ELF-1 (cell line): ENCODE measurements at regions not wholly inside any gene's neighbourhood (a gene's known extent, or its start where the extent isn't known, plus 50 kb on each side); places are given as distances from the start of the nearest gene placed in this dataset.
A peak's percentile ranks its signal among the peaks of the same experiment; 100 is the strongest.

Experiments
- DNase-seq: peaks from one replicate; pipeline ENCODE4 v3.0.0-alpha.2; 2016; ENCODE audit warnings: low read depth, low spot score

DNA sequence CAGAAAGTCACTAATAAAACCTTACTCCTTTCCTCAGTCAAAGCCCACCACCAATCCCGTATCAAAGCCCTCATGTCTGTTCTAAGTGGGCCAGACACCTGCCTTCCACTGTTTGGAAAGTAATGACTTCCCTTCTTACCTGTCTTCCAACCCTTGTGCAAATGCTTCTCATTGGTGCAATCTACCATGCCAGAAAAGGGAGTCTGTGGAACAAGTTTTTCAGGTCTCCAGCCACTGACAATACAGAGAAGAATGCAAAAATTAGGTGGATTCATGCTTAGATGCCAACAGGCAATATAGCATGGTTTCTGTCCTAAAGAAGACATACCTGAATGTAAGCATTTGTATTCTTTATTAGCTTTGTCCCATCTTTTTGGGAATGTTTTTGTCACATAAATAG lies 1140.6 kb upstream of the LRRTM1 start:
- peak; percentile 8 for DNase-seq

DNA sequence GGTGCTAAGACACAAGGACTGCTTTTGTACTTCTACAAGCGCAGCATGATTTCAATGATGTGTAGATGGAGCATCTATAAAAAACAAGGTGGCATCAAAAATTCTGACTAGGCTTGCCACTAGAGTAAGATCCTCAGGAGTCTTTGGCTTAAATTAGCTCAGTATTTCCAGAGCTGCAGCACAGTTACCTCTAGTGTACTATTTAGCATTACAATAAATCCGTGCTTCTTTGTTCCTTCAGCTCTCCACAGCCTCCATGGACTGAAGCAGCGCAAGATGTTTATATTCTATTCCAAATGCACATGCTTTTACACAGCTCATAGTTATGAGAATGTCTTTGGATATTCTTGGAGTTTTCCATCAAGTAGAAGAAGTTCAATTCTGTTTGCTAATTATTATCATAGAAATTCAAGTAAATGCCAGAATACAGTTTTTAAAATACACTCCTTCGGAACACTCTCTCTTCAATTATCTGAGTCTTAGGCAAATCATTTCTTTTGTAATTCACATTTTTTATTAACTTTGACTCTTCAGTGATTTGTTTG lies 1133.0 kb upstream of the LRRTM1 start:
- DNase-seq: no peak

DNA sequence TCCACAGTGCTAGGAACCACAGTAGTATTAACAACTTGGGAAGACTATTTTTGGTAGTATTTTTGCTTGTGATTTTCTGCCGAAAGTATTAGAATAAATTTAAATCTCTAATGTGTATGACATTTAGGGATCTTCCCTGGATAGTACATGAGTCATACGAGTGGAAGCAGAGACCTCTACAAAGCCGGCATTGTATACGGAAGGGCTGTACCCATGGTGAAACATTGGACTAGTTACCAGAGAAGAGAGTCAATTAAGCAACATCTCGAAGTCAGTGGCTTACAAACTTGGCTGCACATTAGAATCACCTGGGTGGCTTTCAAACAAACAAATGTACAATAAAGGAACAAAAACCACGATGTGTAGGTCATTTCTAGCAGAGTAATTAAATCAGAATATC lies 1131.7 kb upstream of the LRRTM1 start:
- DNase-seq: no peak

DNA sequence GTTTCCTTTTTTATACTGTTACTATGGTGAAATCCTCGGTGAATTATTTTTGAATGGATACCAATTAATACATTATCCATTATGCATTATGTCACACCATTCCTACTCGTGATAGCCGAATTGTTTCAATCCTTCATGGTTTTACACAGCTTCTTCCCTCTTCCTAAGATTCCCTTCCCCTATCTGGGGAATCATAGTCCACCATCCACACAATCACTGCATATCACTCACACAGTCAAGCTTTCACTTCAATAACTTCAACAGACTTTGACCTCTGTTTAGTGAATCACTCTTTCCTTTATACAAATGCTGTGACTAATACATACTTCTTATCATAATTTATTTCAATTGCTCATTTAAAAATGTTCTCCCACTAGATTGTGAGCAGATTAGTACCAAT lies 1108.1 kb upstream of the LRRTM1 start:
- DNase-seq: no peak

DNA sequence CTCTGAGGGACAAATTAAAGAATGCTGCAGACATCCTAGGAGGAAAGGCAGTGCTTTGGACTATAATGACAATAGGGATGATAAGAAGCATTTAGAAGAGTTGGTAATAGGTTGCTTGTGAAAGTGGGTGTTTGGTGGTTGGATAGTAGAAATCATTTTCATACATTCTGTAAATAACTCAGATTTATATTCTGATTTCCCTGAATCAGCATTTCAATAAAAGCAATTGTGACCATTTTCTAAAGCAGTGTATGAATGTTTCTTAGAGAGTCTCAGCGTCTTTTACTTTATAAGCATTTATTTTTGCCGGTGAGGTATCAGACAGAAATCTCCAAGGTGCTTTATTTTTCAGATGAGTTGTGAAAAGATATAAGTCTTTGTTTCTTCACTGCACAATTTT lies 1099.0 kb upstream of the LRRTM1 start:
- no peak for DNase-seq

DNA sequence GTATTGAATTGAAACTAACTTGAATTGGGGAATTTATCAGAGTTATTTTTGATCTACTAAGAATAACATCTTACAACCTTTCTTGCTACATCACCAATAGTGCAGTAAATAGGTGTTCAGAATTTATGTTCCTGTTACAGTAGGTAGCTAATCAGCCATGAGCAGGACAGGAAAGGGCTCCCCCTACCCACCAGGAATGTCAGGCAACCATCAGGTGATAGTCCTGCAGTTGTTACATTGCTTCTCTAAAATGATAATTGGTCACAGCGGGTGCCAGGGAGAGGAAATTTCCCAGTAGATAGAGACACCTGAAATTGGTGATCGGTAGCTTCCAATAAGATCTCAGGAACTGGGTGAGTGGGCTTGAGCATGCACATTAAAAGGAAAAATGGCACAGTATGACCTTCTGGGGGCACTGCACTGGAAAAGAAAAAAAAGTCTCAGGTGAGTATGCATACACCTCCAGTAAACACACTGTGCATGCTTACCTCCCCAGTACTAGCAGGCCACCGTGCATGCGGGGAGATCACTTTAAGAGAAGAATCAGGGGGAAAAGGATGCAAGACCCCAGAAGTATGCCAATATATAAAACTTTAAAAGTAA lies 1092.0 kb upstream of the LRRTM1 start:
- no peak for DNase-seq

DNA sequence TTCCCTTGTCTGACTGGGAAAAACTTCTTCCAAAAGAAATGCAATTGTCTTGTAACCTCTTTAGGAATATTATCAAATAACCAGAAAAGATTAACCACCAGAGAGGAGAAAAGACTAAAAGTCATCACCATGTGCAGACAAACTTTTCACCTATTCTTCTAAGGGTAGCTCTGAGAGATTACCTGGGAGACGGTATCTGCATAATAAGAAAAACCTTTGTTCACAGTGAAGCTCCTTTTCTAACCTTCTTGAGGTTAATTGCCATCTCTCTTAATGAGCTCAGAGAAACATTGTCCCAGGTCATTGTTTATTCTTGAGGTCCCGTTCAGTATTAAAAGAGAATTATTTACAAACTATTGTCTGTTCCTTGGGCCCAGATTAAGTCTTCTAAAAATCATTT lies 1091.2 kb upstream of the LRRTM1 start:
- DNase-seq: no peak

DNA sequence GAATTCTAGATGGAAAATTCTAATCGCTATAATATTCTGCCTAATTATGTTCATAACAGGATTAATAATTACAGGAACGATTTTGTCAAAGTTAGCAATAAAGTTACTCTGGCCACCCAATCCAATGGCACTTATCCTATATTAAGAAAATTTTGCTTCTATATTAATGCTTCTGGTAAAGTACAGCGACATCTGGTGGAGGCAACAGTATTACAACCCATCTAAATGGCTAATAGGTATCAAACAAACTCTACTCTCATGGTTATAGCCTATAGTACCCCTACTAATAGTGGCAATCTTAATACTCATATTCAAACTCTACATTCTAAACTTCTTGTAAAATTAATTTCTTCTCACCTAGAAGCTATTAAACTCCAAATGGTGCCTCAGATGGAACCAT lies 1084.7 kb upstream of the LRRTM1 start:
- DNase-seq: no peak

DNA sequence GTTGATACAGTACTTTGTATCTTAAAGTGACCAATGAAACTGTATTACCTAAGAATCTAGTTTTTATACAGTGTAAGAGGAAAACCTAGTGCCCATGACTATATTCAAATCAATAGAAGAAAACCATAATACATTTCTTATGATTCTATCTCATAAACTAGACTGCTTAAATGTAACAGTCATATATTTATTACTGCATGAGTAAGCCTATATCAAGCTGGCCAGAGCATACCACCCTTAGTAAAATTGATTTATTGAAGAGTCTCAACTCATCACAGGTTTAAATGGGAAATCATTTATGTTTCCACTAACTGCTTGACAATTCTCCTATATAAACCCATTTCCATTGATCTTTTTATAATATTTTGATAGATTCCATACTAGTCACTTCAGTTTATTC lies 1059.2 kb upstream of the LRRTM1 start:
- DNase-seq: no peak

DNA sequence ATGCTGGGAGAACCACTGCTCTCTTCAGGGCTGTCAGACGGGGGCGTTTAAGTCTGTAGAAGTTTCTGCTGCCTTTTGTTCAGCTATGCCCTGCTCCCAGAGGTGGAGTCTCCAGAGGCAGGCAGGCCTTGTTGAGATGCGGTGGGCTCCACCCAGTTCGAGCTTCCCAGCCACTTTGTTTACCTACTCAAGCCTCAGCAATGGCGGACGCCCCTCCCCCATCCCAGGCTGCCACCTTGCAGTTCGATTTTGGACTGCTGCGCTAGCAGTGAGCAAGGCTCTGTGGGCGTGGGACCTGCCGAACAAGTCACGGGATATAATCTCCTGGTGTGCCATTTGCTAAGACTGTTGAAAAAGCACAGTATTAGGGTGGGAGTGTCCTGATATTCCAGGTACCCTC lies 1057.9 kb upstream of the LRRTM1 start:
- peak; percentile 1 for DNase-seq

DNA sequence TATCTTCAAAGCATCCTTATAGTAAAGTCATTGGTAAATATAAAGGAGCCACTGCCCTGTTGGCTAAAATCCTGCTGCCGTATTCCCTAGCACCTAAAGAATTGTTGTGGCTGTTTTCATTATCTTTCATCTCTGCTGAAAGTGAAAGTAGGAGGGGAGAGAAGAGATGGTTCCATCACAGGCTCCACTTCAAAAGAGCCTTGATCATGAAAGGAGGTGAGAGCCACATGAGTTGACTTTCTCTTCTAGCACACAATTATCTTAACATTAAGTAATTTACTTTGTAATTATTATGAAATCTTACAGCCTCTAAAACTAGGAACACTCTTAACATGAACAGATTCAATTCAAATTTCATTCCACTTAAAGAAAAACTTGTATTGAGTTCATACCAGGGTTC lies 1050.9 kb upstream of the LRRTM1 start:
- no peak for DNase-seq

DNA sequence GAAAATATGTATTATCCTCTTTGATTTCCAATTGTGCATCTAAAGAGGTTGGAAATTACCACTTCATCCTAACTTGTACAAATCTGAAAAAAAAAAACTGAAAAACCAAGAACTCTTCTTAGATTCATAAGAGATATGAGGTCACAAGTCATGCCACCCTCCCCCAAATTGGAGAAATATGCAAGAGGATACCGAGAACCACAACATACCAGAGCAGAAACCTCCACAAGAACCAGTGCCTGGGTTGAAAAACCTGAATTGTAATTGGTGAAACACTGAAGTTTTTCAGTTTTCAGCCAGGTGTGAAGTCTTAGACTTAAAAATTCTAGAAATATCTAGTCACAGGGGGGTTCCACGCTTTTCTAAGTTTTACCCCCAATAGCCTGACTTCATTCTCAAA lies 1029.5 kb upstream of the LRRTM1 start:
- no peak for DNase-seq

DNA sequence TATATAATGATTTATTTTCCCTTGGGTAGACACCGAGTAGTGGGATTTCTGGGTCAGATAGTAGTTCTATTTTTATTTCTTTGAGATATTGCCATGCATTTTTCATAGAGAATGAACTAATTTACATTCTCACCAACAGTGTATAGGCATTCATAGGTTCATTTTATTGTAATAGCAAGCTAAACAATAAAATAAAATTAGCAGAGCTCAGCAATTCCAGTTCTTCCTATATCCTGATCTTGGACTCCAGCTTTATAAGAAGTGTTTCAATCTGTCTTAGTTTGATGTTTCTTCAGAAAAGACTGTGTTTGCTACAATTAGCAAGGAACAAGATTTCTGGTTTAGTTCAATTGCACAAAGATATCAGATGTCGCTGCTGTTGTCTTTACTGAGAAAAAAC lies 1024.4 kb upstream of the LRRTM1 start:
- DNase-seq: no peak

DNA sequence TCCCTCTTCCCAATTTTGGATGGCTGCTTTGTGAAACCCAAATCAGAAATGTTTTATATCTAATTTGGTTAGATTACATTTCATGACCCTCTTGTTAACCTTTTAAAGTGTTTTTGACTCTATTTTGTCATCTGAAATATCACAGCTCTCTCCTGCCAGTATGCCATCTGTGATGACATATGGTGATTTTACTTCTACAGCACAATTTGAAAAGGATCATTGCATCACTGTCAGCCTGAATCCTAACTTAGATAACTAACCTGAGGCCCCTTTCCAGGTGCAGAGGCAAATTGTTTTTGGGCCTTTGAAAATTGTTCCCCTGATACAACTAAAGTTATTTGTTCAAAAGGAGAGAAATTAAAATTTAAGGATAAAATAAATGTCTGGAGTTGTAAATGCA lies 1023.4 kb upstream of the LRRTM1 start:
- DNase-seq: no peak

DNA sequence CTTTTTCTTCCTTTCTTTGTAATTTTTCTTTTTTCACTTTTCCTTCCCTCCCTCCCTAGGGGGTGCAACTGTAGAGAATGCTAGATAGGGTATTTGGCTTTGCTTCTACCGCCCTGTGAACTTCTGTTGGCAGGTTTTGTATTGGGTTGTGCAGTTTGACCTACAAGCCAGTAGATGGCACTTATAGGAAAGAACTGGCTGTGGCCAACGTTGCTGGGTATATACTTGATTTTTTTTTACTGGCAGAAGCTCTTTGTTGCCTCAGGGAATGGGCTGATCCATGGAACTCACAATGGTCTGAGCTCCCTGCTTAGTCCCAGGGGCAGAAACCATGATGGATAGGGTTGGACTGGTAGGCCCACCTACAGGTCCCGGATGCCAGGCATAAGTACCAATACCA lies 1019.5 kb upstream of the LRRTM1 start:
- peak; percentile 87 for DNase-seq

DNA sequence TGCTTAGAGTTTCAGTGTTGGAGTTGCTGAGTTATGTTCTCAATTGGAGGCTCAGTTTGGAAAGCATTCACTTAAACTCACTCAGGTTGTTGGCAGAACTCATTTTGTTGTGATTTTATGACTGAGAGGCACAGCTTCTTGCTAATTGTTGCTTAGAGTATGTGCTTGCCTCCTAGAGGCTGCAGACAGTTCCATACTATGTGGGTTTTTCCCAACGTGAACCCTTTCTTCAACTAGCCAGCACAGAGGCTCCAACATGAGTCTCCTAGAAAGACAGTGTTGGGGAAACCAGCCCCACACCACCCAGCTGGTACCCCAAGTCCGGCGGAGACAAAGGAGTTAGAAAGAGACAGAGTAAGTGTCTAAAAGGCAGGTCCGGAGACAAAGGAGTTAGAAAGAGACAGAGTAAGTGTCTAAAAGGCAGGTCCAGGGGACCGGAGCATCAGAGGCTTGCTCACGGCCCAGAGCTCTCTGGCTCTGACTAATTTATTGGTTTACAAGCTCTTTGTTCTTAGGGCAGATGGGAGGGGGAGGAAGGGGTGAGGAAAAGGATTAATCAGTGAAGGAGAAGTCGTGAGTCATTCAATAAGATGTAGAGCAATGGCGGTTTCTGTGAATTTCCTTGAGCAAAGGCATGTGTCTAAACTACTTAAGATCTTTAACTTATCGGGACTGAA lies 999.7 kb upstream of the LRRTM1 start:
- peak; percentile 60 for DNase-seq

DNA sequence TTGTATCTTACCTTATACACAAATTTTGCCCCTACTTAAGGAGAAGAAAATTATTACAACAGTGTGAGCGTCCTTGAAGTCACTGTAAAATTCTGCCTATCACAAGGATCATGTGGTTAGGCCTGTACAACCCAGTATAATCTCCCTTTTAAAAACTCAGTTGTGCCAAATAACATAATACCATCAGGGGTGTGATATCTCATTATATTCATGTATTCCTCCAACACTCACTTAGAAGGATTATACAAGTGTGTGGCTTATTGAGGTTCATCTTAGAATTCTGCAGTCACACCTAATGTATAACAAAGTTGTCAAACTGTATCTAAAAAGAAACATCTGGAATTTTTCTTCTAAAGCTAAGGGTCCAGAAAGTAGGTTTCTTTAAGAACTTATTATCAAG lies 998.8 kb upstream of the LRRTM1 start:
- no peak for DNase-seq

DNA sequence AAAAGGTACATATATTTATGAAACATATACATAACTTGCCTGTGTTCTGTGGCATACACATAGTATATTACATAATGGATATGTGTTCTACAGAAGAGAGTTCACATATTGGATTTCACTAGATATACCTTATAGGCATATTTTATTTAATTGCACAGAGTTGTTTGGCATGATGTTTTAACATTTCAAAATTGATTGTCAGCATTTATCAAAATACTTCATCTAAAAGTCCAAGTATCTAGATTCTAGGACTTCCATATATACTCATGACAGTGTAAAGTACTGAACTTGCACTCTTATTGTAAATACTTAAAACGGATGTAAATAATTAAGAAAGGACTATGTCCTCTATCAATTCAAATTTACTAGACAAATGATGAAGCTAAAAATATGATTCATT lies 995.3 kb upstream of the LRRTM1 start:
- no peak for DNase-seq

DNA sequence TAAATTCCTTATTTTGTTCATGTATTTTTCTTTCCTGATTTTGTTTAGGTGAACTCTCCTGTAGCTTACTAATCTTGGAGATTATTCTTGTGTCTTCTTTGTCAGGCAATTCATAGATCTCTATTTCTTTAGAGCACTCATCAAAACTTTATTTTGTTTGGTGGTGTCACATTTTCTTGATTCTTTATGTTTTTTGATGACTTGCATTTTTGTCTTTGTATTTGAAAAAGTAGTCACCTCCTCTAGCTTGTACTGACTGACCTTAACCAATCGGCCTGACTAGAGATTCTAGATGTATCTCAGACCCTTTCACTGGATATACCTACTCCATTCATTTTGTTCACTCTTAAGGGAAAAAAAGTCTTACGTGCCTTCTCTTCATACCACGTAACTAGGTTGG lies 986.3 kb upstream of the LRRTM1 start:
- DNase-seq: no peak

DNA sequence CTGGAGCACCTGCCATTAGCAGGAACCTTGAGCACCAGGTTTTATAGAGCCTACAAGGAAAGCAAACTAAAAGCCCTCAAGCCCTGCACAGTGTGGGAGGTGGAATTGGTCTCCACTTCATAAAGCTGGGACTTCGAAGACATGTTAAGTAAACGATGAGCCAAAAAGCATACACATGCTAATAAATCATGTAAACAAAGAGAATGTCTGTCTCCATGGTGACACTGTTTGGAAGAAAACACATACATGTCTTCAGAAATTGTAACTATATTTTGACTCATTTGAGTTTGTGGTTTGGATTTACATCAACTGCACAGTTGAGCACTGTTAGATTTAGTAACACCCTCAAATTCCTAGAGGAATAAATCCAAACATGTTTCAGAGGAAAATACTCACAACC lies 978.5 kb upstream of the LRRTM1 start:
- DNase-seq: no peak

DNA sequence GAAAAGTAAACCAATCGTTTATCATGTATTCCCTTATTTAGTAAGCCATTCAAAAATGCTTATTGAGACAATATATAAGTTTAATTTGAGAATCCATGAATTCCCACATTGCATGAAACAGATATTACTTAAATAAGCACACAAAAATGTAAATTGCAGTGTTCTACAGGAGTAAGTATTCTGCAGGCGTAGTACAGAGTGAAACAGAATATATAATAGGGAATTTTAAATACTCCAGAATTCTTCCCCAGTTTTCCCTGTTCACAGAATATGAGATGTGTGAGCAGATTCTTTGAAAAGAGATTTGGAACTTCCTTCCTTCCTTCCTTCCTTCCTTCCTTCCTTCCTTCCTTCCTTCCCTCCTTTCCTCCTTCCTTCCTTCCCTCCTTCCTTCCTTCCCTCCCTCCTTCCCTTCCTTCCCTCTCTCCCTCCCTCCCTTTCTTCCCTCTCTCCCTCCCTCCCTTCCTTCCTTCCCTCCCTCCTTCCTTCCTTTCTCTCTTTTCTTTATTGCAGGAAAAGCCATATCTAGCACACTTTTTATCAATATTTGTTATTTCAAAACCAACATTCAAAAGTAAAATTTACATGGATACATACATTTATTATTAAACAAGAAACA lies 977.7 kb upstream of the LRRTM1 start:
- DNase-seq: no peak

DNA sequence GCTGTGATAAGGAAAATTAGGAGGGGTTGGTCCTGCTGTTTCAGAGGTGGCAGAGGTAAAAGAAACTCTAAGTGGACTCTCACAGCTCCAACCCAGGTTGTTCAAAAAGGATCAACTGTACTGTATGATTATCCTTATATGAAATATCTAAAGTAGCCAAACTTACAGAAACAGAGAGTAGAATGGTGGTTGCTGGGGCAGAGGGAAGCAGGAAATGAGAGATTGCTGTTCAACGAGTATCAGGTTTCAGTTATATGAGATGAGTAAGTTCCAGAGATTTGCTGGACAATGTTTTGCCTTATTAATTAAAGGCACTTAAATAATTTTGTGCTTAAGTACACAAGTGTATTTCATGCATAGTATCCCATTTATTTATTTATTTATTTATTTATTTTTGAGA lies 972.0 kb upstream of the LRRTM1 start:
- no peak for DNase-seq

DNA sequence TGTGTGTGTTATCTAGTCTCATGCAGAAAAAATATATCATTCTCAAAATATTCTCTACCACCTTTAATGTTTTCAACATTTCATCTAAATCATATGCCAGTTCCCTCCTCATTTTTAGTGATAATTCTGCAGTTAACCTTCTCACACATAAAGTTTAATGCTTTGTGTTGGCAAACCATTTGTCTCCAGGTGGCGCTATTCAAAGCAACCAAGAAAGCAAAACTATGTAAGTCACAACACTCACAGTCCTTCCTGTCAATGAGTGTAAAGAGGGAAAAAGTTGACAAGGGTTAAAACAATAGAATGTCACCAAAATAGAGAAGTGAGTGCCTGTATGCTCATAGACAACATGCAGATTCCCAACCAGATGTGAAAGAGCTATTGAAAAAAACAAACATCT lies 961.6 kb upstream of the LRRTM1 start:
- DNase-seq: peak; percentile 11
